ENCODE measurements at regions not wholly inside any gene's neighbourhood (a gene's known extent, or its start where the extent isn't known, plus 50 kb on each side); places are given as distances from the start of the nearest gene placed in this dataset.

DNA sequence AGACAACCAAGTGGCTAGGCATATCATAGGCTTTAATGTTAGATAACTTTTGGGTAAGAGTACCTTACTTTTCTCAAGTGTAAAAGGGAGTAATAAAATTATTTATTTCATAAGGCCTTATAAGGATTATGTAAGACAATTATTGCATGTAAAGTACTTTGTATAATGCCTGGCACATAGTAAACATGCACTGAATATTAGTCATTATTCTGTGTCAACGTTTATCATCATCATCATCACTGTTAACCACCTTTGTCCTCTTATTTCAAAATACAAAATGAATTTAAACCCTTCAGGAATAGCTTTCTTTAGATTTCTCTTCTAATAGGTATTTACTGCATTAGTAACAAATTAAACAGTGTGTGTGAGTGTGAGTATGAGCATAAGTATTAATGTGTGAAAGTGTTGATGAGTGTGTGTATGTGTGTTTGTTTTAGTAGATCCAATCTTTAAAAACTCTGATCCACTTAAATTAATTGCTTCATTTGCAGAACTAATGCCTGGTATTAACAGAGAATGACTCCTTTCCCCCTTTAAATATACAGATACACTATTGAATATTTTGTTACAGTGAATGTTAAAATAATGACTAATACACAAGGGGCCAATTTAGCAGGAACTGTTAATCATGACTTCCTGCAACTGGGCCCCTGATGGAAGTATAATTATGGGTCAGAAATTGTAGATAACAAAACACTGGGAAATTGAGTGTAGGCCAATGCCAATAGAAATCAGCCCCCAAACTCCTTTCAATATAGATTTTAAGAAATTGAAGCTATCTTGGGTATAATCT, 213.3 kb upstream of the FZD8 start:
- no peak for ATAC-seq
- BruUV-seq (replicated peaks) = no TSS peak
- no peaks in the 10 kb centered on the region for H3K79me2 ChIP-seq (ENCODE audit: control insufficient read depth, insufficient read depth, low read length)
- TF ChIP-seq ZZZ3 (IDR thresholded peaks at IDR 0.05; ENCODE audit: control insufficient read depth, insufficient read length, low read depth) = no peak
- no peak for TF ChIP-seq NFIC (IDR thresholded peaks at IDR 0.05; ENCODE audit: low read depth, low read length)
- TF ChIP-seq, protein P1, sequence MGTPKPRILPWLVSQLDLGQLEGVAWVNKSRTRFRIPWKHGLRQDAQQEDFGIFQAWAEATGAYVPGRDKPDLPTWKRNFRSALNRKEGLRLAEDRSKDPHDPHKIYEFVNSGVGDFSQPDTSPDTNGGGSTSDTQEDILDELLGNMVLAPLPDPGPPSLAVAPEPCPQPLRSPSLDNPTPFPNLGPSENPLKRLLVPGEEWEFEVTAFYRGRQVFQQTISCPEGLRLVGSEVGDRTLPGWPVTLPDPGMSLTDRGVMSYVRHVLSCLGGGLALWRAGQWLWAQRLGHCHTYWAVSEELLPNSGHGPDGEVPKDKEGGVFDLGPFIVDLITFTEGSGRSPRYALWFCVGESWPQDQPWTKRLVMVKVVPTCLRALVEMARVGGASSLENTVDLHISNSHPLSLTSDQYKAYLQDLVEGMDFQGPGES (IDR thresholded peaks at IDR 0.05) = no peak
- TF ChIP-seq, protein P2, sequence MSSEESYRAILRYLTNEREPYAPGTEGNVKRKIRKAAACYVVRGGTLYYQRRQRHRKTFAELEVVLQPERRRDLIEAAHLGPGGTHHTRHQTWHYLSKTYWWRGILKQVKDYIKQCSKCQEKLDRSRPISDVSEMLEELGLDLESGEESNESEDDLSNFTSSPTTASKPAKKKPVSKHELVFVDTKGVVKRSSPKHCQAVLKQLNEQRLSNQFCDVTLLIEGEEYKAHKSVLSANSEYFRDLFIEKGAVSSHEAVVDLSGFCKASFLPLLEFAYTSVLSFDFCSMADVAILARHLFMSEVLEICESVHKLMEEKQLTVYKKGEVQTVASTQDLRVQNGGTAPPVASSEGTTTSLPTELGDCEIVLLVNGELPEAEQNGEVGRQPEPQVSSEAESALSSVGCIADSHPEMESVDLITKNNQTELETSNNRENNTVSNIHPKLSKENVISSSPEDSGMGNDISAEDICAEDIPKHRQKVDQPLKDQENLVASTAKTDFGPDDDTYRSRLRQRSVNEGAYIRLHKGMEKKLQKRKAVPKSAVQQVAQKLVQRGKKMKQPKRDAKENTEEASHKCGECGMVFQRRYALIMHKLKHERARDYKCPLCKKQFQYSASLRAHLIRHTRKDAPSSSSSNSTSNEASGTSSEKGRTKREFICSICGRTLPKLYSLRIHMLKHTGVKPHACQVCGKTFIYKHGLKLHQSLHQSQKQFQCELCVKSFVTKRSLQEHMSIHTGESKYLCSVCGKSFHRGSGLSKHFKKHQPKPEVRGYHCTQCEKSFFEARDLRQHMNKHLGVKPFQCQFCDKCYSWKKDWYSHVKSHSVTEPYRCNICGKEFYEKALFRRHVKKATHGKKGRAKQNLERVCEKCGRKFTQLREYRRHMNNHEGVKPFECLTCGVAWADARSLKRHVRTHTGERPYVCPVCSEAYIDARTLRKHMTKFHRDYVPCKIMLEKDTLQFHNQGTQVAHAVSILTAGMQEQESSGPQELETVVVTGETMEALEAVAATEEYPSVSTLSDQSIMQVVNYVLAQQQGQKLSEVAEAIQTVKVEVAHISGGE (CRISPR knock-in tag; IDR thresholded peaks at IDR 0.05) = no peak
- TF ChIP-seq RFX5 (IDR thresholded peaks at IDR 0.05; ENCODE audit: low read depth, low read length) = no peak
- TF ChIP-seq, protein P3, sequence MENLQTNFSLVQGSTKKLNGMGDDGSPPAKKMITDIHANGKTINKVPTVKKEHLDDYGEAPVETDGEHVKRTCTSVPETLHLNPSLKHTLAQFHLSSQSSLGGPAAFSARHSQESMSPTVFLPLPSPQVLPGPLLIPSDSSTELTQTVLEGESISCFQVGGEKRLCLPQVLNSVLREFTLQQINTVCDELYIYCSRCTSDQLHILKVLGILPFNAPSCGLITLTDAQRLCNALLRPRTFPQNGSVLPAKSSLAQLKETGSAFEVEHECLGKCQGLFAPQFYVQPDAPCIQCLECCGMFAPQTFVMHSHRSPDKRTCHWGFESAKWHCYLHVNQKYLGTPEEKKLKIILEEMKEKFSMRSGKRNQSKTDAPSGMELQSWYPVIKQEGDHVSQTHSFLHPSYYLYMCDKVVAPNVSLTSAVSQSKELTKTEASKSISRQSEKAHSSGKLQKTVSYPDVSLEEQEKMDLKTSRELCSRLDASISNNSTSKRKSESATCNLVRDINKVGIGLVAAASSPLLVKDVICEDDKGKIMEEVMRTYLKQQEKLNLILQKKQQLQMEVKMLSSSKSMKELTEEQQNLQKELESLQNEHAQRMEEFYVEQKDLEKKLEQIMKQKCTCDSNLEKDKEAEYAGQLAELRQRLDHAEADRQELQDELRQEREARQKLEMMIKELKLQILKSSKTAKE (IDR thresholded peaks at IDR 0.05; ENCODE audit: low read depth, poor library complexity, severe bottlenecking) = no peak
- no peak for TF ChIP-seq YBX1 (IDR thresholded peaks at IDR 0.05)
- TF ChIP-seq SUZ12 (IDR thresholded peaks at IDR 0.05; ENCODE audit: unreplicated experiment) = no peak
- no peak for TF ChIP-seq FOXK2 (IDR thresholded peaks at IDR 0.05)
- no peak for TF ChIP-seq POLR2AphosphoS5 (IDR thresholded peaks at IDR 0.05; ENCODE audit: low read length)
- TF ChIP-seq RCOR1 (conservative IDR thresholded peaks at IDR 0.05; ENCODE audit: low read depth, low read length) = no peak
- TF ChIP-seq HDAC6 (IDR thresholded peaks at IDR 0.05; ENCODE audit: unreplicated experiment) = no peak
- no peak for TF ChIP-seq ASH2L (IDR thresholded peaks at IDR 0.05; ENCODE audit: borderline replicate concordance, low read depth)
- TF ChIP-seq NBN (IDR thresholded peaks at IDR 0.05) = no peak
- no peak for TF ChIP-seq HDAC2 (IDR thresholded peaks at IDR 0.05)
- TF ChIP-seq DPF2 (IDR thresholded peaks at IDR 0.05) = no peak
- TF ChIP-seq, protein P4, sequence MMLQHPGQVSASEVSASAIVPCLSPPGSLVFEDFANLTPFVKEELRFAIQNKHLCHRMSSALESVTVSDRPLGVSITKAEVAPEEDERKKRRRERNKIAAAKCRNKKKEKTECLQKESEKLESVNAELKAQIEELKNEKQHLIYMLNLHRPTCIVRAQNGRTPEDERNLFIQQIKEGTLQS (IDR thresholded peaks at IDR 0.05; ENCODE audit: borderline replicate concordance, extremely low read depth, low read depth, low read length) = no peak
- no peak for TF ChIP-seq CREM (IDR thresholded peaks at IDR 0.05; ENCODE audit: low read depth)
- no peak for TF ChIP-seq SIX5 (IDR thresholded peaks at IDR 0.05; ENCODE audit: low read depth, low read length, severe bottlenecking)
- intact Hi-C loops (cut with micrococcal nuclease; ENCODE audit: unreplicated experiment) (no loop called here), in situ Hi-C loops (cut with MboI) (no loop called here)
- no peak overlapping the region for H3K9ac ChIP-seq (ENCODE audit: control insufficient read depth, insufficient read depth, low read length)
- H3K4me2 ChIP-seq (ENCODE audit: control insufficient read depth, insufficient read depth) = no peak overlapping the region
- no peaks in the 10 kb centered on the region for H3K27me3 ChIP-seq (replicated peaks in 1 of 2; ENCODE audit: control insufficient read depth in 2 of 2, insufficient read depth in 2 of 2, low read length in 1 of 2)
- SMC1A ChIA-PET (ENCODE audit: uncharacterized antibody, unreplicated experiment) = interaction anchor here (1.2 kb wide), 1 partner anchor 18 kb away, joined by 3 read pairs; no protein-coding TSS in a partner anchor
- 0% methylated on average over 1 of the region's 1 CpG for WGBS (ENCODE audit: insufficient coverage, insufficient replicate concordance, low lambda C conversion rate, missing lambda C conversion rate)
- FAIRE-seq = no peak
- H3K4me1 ChIP-seq (ENCODE audit: control insufficient read depth, insufficient read depth, low read length) = no peaks in the 10 kb centered on the region
- DNase-seq (ENCODE audit: low read depth, low spot score) = no peak
- H3K9me3 ChIP-seq (replicated peaks; ENCODE audit: control insufficient read depth, insufficient read depth, low read length) = no peaks in the 10 kb centered on the region
- H3K27ac ChIP-seq (ENCODE audit: control insufficient read depth, insufficient read depth) = no peak overlapping the region
- H3K4me3 ChIP-seq = no peak overlapping the region
- no peak overlapping the region for H2AFZ ChIP-seq (ENCODE audit: control insufficient read depth, low read depth, low read length)
- no peaks in the 10 kb centered on the region for H3K36me3 ChIP-seq (ENCODE audit: control insufficient read depth in 2 of 2, insufficient read depth in 2 of 2, low read length in 1 of 2)
- POLR2A ChIA-PET = no interaction called here
- CTCF ChIA-PET = no interaction called here
- RAD21 ChIA-PET (ENCODE audit: unreplicated experiment) = no interaction called here
- no peaks in the 10 kb centered on the region for H4K20me1 ChIP-seq (ENCODE audit: control insufficient read depth, insufficient read depth)
